ENCODE measurements at regions not wholly inside any gene's neighbourhood (a gene's known extent, or its start where the extent isn't known, plus 50 kb on each side); places are given as distances from the start of the nearest gene placed in this dataset.

- H3K9me3 Mint-ChIP-seq = no peaks in the 10 kb centered on the region
- no peak overlapping the region for H3K4me3 Mint-ChIP-seq
- H3K27me3 Mint-ChIP-seq = no peaks in the 10 kb centered on the region
- H3K4me1 Mint-ChIP-seq = peaks cover 0 to 3% (median 0%) of the 10 kb centered on the region in 3 donors
- no peaks in the 10 kb centered on the region for H3K36me3 Mint-ChIP-seq
- no peak overlapping the region for H3K27ac Mint-ChIP-seq
These were observed 550.1 kb upstream of the B3GALT2 start for GRCh38 chr1:193736507-193736906.

- no peak overlapping the region for H3K4me3 Mint-ChIP-seq
These were observed 547.3 kb upstream of the B3GALT2 start for GRCh38 chr1:193733674-193734073.

GRCh38 chr1:193730017-193730416 lies 543.6 kb upstream of the B3GALT2 start:
- H3K27ac Mint-ChIP-seq = no peak overlapping the region
- no peaks in the 10 kb centered on the region for H3K27me3 Mint-ChIP-seq
- no peaks in the 10 kb centered on the region for H3K36me3 Mint-ChIP-seq
- H3K4me3 Mint-ChIP-seq = no peak overlapping the region
- no peaks in the 10 kb centered on the region for H3K9me3 Mint-ChIP-seq
- no peaks in the 10 kb centered on the region for H3K4me1 Mint-ChIP-seq

More at GRCh38 chr1:193733674-193734073, 547.3 kb upstream of the B3GALT2 start:
- H3K27me3 Mint-ChIP-seq = no peaks in the 10 kb centered on the region
- no peaks in the 10 kb centered on the region for H3K36me3 Mint-ChIP-seq
- no peaks in the 10 kb centered on the region for H3K9me3 Mint-ChIP-seq
- H3K4me1 Mint-ChIP-seq = peaks cover 0 to 3% (median 0%) of the 10 kb centered on the region in 3 donors
- H3K27ac Mint-ChIP-seq = no peak overlapping the region

DNA sequence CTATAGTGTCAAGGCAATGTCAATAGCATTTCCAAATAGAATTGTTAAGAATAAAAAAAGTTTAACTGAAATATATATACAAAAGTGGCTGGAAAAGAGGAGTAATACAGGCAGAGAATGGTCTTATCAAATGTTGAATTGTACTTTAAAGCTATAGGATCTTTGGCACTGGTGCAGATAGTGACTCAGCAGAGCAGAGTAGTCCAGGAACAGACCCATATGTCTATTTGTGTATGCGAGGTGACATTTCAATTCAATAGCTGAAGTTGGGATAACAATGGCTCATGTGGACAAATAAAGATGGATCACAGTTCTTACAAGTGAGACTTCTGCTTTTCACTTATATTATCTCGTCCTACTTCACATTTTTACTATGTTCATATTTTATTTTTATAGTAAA lies 543.0 kb upstream of the B3GALT2 start:
- Mint-ChIP-seq H3K4me1 (no peaks in the 10 kb centered on the region), H3K36me3 (no peaks in the 10 kb centered on the region), H3K27ac (no peak overlapping the region), H3K9me3 (no peaks in the 10 kb centered on the region), H3K4me3 (no peak overlapping the region), H3K27me3 (no peaks in the 10 kb centered on the region)

DNA sequence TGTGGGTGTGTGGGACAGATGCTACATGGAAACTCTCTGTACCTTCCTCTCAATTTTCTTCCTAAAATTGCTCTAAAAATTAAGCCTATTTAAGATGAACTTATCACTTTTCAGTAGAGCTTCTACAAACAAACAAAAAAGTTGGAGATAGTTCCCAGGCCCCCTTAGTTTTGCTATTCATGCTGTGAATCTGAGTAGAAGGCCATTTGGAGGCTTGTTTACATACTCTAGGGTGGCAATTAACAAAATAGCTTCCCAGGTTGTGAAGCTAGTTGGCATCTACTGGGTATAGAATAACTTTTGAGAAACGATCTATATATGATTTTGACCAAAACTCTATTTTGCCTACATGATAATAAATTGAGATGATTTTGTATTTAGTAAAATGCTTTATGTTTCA lies 541.4 kb upstream of the B3GALT2 start:
- Mint-ChIP-seq H3K27ac (no peak overlapping the region), H3K27me3 (no peaks in the 10 kb centered on the region), H3K4me3 (no peak overlapping the region), H3K4me1 (no peaks in the 10 kb centered on the region), H3K36me3 (no peaks in the 10 kb centered on the region), H3K9me3 (no peaks in the 10 kb centered on the region)

DNA sequence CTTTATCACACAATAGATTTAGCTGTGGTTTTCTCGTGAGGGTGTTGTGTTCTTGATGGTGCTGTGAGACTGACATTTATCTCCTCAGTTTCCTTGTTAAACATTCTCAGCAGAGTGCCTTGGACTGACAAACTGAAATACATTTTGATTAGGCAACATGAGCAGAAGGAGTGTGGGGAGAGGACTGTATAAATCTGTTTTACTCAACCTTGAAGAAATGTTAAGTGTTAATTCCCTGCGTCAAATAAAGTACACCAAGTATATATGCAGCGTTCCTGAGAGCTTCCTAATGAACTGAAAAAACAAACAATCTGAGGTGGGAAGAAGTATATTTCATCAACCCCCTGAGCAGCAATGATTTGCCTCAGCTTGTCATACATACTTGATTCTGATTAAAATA lies 540.3 kb upstream of the B3GALT2 start:
- Mint-ChIP-seq H3K4me1 (no peaks in the 10 kb centered on the region), H3K27me3 (no peaks in the 10 kb centered on the region), H3K27ac (no peak overlapping the region), H3K36me3 (no peaks in the 10 kb centered on the region), H3K4me3 (no peak overlapping the region), H3K9me3 (no peaks in the 10 kb centered on the region)

DNA sequence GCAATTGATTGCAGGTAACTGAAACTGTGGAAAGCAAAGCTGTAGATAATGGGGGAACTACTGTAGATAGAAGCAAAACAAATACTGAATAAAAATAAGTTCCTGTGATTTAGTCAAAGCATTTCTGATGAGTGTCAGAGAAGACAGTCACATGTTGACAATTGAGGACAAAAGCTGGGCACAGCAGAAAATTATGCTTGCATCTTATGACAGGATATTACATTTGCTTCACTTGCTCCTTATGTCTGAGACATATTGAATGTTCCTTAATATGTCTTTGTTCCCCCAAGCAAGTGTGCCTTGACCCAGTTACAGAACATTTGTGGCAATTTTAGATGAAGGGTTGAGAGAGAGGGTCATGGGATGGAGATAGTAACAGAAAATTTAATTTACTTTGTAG lies 526.0 kb upstream of the B3GALT2 start:
- Mint-ChIP-seq H3K4me3 (no peak overlapping the region), H3K27me3 (peaks cover 2% of the 10 kb centered on the region), H3K27ac (no peak overlapping the region), H3K36me3 (no peaks in the 10 kb centered on the region), H3K9me3 (peaks cover 0 to 4% (median 0%) of the 10 kb centered on the region in 3 donors), H3K4me1 (no peaks in the 10 kb centered on the region)

DNA sequence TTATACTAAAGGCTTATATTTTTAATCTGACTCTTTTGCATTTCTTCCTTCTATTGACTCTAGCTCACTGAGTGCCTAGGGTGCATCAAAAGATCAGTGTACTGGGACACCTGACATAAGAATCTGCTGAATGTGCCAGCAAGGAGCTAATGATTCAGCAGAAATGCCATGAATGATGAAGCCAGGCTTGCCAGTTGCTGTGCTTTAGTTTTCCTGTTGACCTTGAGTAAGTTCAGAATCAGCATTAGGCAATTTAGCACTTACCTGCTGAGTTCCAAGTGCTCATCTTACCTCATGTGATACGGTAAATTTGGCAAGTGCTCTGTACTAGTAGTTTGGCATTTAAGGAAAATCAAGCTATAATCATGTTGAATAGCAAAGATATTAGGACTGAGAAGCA lies 523.2 kb upstream of the B3GALT2 start:
- H3K4me3 Mint-ChIP-seq = no peak overlapping the region
- H3K9me3 Mint-ChIP-seq = no peaks in the 10 kb centered on the region
- no peak overlapping the region for H3K27ac Mint-ChIP-seq
- no peaks in the 10 kb centered on the region for H3K4me1 Mint-ChIP-seq
- H3K27me3 Mint-ChIP-seq = peaks cover 2% of the 10 kb centered on the region
- H3K36me3 Mint-ChIP-seq = no peaks in the 10 kb centered on the region

- no peaks in the 10 kb centered on the region for H3K4me1 Mint-ChIP-seq
- H3K27ac Mint-ChIP-seq = peak overlapping the region in 1 of 3 donors; percentile 83
- no peaks in the 10 kb centered on the region for H3K36me3 Mint-ChIP-seq
- H3K9me3 Mint-ChIP-seq = no peaks in the 10 kb centered on the region
- peaks cover 2% of the 10 kb centered on the region for H3K27me3 Mint-ChIP-seq
- no peak overlapping the region for H3K4me3 Mint-ChIP-seq
These were observed 521.0 kb upstream of the B3GALT2 start for GRCh38 chr1:193707271-193708021.

DNA sequence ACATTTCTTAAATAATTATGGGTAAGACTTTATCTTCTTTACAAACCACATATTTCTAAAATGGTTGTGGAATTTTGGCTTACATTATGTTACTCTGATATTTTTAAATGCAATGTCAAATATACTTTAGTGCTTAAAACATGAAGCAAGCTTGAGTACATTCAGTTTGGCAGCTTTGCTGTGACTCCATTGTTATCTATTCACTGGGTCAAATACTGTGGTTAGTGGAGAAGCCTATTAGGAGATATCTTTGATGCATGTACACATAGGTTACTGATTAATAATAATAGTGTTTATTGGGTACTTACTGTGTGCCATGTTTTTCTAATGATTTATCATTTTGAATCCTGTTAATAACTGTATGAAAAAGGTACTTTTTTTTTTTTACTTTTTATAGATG lies 520.4 kb upstream of the B3GALT2 start:
- Mint-ChIP-seq H3K4me3 (no peak overlapping the region), H3K9me3 (no peaks in the 10 kb centered on the region), H3K27ac (no peak overlapping the region), H3K36me3 (no peaks in the 10 kb centered on the region), H3K4me1 (no peaks in the 10 kb centered on the region), H3K27me3 (peaks cover 2% of the 10 kb centered on the region)

DNA sequence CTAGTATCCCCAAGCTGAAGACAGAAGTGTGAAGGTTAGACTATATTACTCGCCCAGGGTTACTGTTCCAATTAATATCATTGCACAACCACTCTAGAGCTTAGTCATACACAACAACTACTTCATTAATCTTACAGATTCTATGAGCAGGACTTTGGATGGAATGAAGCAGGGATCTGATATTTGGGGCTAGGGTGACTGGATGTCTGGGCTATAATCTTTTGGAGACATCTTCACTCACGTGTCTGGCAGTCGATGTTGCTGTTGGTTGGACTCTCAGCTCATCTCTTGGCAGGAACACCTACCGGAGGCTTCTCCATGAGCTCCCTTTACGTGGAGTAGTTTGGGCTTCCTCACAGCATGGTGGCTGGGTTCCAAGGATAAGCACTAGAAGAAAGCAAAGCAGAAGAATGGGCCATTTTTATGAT lies 519.2 kb upstream of the B3GALT2 start:
- Mint-ChIP-seq H3K27me3 (peaks cover 2% of the 10 kb centered on the region), H3K9me3 (no peaks in the 10 kb centered on the region), H3K4me1 (no peaks in the 10 kb centered on the region), H3K4me3 (no peak overlapping the region), H3K27ac (no peak overlapping the region), H3K36me3 (no peaks in the 10 kb centered on the region)

DNA sequence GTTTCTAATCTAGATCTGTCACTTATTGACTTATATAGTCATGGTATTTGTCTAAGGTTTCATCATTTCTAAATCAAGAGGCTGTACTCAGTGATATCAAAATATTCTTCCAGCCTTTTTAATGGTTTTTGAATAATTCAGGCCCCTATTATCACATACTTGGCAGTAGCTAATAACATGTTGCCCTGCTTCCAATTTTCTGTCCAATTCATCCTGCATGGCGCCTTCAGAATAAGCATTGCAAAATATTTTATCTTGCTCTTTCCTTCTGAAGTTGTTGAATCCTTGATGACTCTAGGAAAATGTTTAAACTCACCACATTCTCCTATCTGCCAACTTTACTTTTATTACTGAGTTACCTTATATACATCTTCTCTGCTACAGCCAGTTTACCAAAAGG lies 517.2 kb upstream of the B3GALT2 start:
- H3K27ac Mint-ChIP-seq = no peak overlapping the region
- no peaks in the 10 kb centered on the region for H3K9me3 Mint-ChIP-seq
- H3K4me1 Mint-ChIP-seq = no peaks in the 10 kb centered on the region
- no peak overlapping the region for H3K4me3 Mint-ChIP-seq
- H3K36me3 Mint-ChIP-seq = no peaks in the 10 kb centered on the region
- peaks cover 2% of the 10 kb centered on the region for H3K27me3 Mint-ChIP-seq

GRCh38 chr1:193703121-193703520 lies 516.7 kb upstream of the B3GALT2 start:
- H3K27ac Mint-ChIP-seq = no peak overlapping the region
- H3K4me1 Mint-ChIP-seq = no peaks in the 10 kb centered on the region
- no peaks in the 10 kb centered on the region for H3K9me3 Mint-ChIP-seq
- peaks cover 2% of the 10 kb centered on the region for H3K27me3 Mint-ChIP-seq
- H3K4me3 Mint-ChIP-seq = no peak overlapping the region
- no peaks in the 10 kb centered on the region for H3K36me3 Mint-ChIP-seq

DNA sequence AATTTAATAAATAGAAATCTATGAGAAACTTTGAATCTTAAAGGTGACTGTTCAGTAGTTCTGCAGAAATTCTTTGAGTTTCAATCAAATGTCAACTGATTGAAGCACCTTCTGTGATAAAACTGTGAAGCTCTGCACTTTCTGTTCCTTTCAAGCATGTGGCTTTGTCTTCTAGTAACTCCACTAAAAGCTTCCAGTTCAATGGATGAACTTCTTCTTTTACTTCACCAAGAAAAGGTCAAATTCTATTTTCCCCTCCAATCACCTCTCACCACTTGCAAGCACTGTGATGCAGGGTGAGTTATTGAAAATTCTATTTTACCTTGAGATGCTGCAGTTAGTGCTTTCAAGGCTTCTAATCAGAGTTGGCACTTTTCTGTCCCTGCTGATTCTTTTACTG lies 515.3 kb upstream of the B3GALT2 start:
- Mint-ChIP-seq H3K9me3 (no peaks in the 10 kb centered on the region), H3K27ac (no peak overlapping the region), H3K4me1 (no peaks in the 10 kb centered on the region), H3K27me3 (no peaks in the 10 kb centered on the region), H3K36me3 (peaks cover 1% of the 10 kb centered on the region), H3K4me3 (no peak overlapping the region)

DNA sequence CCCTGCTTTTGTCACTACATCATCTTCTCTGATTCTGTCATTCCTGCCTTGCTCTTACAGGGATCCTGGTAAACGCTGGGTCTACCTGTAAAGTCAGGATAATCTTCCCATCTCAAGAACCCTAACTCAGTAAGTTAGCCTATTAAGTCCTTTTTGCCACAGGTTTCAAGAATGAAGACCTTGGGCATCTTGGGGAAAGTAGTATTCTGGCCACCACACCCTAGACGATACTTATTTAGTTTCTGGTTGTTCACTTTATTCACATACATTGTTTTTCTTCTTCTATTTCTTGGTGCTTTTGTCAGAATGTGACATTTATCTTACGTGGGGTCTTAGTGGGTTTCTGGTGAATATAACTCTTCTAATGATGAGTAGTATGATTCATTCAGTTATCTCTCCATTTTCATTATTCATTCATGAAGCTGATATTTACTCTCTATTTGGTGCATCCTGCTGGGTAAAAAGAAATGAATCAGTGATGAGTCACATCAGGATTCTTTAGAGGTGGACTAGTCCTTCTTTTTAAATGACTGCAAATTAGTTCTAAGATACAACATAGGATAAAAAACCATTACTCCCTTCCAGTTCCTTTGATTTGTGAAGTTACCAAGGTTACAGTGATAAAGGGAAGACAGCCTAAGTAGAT lies 514.4 kb upstream of the B3GALT2 start:
- H3K4me3 Mint-ChIP-seq = no peak overlapping the region
- no peaks in the 10 kb centered on the region for H3K4me1 Mint-ChIP-seq
- no peak overlapping the region for H3K27ac Mint-ChIP-seq
- no peaks in the 10 kb centered on the region for H3K9me3 Mint-ChIP-seq
- no peaks in the 10 kb centered on the region for H3K27me3 Mint-ChIP-seq
- H3K36me3 Mint-ChIP-seq = peaks cover 1% of the 10 kb centered on the region

DNA sequence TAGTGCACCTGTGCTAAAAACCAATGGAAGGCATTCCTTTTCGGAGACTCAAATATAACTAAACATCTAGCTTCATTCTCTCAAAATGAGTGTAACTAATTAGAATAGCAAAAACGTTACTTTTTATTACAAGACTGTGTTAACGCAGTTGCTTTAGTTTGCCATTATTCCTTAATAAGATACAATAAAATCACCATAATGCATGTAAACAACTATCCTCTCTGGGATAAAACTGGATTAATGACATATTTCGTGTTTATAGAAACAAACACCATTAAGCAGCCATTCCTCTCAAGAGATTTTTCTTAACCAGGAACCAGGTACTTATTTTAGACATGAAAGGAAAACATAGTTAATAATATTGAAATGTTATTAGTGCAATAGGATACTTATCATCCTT lies 512.8 kb upstream of the B3GALT2 start:
- no peaks in the 10 kb centered on the region for H3K27me3 Mint-ChIP-seq
- no peaks in the 10 kb centered on the region for H3K9me3 Mint-ChIP-seq
- H3K4me1 Mint-ChIP-seq = no peaks in the 10 kb centered on the region
- H3K36me3 Mint-ChIP-seq = peaks cover 1% of the 10 kb centered on the region
- H3K27ac Mint-ChIP-seq = no peak overlapping the region
- no peak overlapping the region for H3K4me3 Mint-ChIP-seq
